ENCODE measurements at regions not wholly inside any gene's neighbourhood (a gene's known extent, or its start where the extent isn't known, plus 50 kb on each side); places are given as distances from the start of the nearest gene placed in this dataset.

- no peak for TF ChIP-seq CTCF (IDR thresholded peaks at IDR 0.05)
- no peak for TF ChIP-seq POLR2A (IDR thresholded peaks at IDR 0.05; ENCODE audit: low read length)
- no peak for TF ChIP-seq RAD21 (conservative IDR thresholded peaks at IDR 0.05 in 1 of 2, IDR thresholded peaks at IDR 0.05 in 1 of 2)
- no peak for TF ChIP-seq JUNB (IDR thresholded peaks at IDR 0.05)
- no peak for TF ChIP-seq EP300 (IDR thresholded peaks at IDR 0.05)
- no peak for TF ChIP-seq E2F6 (IDR thresholded peaks at IDR 0.05; ENCODE audit: borderline replicate concordance, low read depth)
- no peak for TF ChIP-seq RCOR1 (IDR thresholded peaks at IDR 0.05; ENCODE audit: low read depth, low read length)
These were observed 134.4 kb downstream of the OR2B2 start for GRCh38 chr6:27777614-27778355.
